ENCODE measurements at regions not wholly inside any gene's neighbourhood (a gene's known extent, or its start where the extent isn't known, plus 50 kb on each side); places are given as distances from the start of the nearest gene placed in this dataset.

- TF ChIP-seq CTCF (IDR thresholded peaks at IDR 0.05) = no peak
- TF ChIP-seq POLR2A (IDR thresholded peaks at IDR 0.05; ENCODE audit: low read depth) = no peak
- TF ChIP-seq POLR2AphosphoS5 (IDR thresholded peaks at IDR 0.05) = no peak
- no peak for TF ChIP-seq EP300 (IDR thresholded peaks at IDR 0.05)
Observed at GRCh38 chr7:41280491-41280890, 422.4 kb downstream of the INHBA start.
